GM13977 (cell line): ENCODE measurements at regions not wholly inside any gene's neighbourhood (a gene's known extent, or its start where the extent isn't known, plus 50 kb on each side); places are given as distances from the start of the nearest gene placed in this dataset.

Source experiments
- DNase-seq: peaks from one replicate; pipeline ENCODE4 v3.0.0; 2012; ENCODE audit warnings: low spot score
- in situ Hi-C: fragments of 300-500 bp; cut with MboI; formaldehyde crosslinking; loops from one replicate; pipeline ENCODE4 v1.12.0; 2022; ENCODE audit warnings: low sequenced_read_pairs, low pct_unique_long_range_greater_than_20kb, mixed read lengths, inconsistent platforms; ENCODE audit not compliant: unreplicated experiment
- TF ChIP-seq, protein P1 (sequence below): IDR thresholded peaks from 2 replicates; pipeline ENCODE4 v1.5.1; 2012; ENCODE audit warnings: mild to moderate bottlenecking, control low read depth; ENCODE audit not compliant: insufficient read depth; ENCODE audit errors: extremely low read depth, missing control alignments

DNA sequence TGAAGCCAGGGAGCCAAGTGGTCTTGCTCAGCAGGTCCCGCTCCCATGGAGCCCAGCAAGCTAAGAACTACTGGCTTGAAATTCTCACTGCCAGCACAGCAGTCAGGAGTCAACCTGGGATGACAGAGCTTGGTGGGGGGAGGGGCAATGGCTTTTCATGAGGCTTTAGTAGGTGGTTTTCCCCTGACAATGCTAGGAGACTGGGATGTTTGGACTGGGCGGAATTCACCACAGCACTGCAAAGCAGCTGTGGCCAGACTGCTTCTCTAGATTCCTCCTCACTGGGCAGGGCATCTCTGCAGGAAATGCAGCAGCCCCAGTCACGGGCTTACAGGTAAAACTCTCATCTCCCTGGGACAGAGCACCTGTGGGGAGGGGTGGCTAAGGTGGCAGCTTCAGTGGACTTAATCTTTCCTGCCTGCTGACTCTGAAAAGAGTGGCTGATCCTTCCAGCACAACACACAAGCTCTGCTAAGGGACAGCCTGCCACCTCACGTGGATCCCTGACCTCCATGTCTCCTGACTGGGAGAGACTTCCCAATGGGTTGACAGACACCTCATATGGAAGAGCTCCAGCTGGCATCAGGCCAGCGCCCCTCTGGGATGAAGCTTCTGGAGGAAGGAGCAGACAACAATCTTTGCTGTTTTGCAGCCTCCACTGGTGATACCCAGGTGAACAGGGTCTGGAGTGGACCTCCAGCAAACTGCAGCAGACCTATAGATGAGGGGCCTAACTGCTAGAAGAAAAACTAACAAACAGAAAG, 349.7 kb upstream of the ST6GAL2 start:
- in situ Hi-C loops, result no loop called here
- TF ChIP-seq, protein P1, sequence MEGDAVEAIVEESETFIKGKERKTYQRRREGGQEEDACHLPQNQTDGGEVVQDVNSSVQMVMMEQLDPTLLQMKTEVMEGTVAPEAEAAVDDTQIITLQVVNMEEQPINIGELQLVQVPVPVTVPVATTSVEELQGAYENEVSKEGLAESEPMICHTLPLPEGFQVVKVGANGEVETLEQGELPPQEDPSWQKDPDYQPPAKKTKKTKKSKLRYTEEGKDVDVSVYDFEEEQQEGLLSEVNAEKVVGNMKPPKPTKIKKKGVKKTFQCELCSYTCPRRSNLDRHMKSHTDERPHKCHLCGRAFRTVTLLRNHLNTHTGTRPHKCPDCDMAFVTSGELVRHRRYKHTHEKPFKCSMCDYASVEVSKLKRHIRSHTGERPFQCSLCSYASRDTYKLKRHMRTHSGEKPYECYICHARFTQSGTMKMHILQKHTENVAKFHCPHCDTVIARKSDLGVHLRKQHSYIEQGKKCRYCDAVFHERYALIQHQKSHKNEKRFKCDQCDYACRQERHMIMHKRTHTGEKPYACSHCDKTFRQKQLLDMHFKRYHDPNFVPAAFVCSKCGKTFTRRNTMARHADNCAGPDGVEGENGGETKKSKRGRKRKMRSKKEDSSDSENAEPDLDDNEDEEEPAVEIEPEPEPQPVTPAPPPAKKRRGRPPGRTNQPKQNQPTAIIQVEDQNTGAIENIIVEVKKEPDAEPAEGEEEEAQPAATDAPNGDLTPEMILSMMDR, result no peak
- no peak for DNase-seq

DNA sequence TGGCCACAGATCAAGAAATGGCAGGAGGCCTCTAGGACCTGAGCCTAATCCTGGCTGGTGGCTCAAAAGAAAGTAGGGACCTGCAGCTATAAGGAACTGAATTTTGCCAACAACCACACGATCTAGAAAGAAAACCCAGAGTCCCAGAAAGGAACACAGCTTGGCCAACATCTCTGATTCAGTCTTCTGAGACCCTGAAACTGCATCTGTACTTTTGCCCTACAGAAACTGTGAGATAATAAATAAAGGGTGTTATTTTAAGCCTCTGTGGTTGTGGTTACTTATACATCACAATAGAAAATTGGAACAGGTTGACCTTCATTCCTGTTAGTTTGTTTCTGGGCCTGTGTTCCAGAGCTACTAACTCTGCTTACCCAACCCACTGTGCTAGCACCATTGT, 356.8 kb upstream of the ST6GAL2 start:
- TF ChIP-seq, protein P1, result no peak
- DNase-seq, result no peak
- in situ Hi-C loops, result no loop called here

DNA sequence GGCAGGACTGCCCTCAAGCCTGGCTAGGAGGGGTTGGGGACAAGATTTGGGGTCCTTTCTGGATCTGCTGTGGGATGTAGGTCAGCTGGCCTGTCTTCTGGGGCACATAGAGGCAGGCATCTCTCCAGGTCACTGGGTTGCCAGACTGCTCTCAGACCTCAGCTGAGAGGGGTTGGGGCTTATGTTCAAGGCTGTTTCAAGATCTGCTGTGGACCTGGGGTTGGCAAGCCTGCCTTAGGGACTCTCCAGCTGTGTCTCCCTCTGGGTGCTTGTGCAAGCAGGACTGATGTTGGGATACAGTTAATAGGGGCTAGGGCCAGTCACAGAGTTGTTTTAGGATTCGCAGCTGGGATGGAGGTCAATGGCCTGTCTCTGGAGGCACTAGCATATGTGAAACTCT, 363.0 kb upstream of the ST6GAL2 start:
- in situ Hi-C loops, result no loop called here
- DNase-seq, result no peak
- TF ChIP-seq, protein P1, result no peak

DNA sequence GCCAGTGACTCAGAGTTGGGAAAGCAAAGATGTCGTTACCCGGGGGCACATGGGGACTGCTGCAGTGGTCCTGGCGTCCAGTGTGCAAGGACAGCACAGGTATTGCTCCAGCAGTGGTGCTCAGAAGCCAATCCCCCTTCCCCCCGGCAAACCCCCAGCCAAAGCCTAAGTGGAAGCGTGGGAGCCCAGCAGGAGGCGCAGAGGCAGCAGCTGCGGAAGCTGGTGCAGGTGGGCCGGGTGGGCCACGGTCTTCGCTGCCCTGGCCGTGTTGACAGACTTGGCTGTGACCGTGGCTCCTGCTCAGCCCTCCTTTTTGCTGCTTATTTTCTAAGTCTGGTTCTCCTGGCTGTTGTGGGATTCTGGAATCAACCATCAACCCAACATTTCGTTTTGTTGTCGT, 369.8 kb upstream of the ST6GAL2 start:
- TF ChIP-seq, protein P1, result no peak
- no peak for DNase-seq
- in situ Hi-C loops, result no loop called here

DNA sequence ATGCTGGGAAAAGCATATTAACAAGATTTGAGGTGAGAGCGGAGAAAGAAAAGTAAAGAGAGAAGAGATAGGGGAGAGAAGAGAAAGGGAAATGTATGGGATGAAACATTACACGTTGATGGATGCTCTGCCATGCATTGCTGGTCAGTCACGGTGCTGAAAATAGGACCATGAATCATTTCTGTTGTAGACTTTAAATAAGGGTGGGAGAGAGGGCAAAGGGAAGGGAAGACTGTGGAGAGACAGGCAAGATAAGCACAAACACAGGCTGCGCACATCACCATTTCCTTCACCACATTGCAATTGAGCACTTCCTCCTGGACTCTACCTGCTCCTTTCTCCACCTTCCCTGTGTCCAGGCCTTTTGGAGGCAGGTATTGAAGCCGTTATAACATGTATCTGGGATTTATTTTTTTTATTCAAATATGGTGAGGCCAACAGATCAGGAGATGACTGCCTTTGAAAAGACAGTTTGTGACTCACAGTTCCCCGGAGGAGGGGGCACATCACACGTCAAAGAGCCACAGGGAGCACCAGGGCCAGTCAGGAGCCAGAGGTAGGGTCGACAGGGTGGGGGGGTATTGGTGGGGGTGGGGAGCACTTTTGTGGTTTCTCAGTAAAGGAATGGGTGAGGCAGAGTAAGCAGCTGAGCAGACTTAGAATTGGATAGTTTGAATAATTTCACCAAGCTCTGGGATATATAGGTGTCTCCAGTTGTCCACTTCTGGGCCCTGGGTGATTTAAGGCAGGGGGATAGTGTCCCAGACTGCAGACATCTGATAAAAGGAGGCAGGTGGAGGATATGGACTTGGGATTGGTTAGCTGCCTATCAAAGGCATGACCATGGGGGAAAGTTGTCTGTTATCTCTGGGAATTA, 372.8 kb upstream of the ST6GAL2 start:
- in situ Hi-C loops, result no loop called here
- DNase-seq, result no peak
- TF ChIP-seq, protein P1, result no peak

GRCh38 chr2:107259408-107260195, 373.6 kb upstream of the ST6GAL2 start:
- in situ Hi-C loops, result no loop called here
- TF ChIP-seq, protein P1, result no peak
- DNase-seq, result no peak
